Pancreas (tissue), 10 donors: ENCODE measurements at regions not wholly inside any gene's neighbourhood (a gene's known extent, or its start where the extent isn't known, plus 50 kb on each side); places are given as distances from the start of the nearest gene placed in this dataset.
A peak's percentile ranks its signal among the peaks of the same experiment; 100 is the strongest.

Source experiments
- ATAC-seq, 4 donors: fragments of 200-7000 bp; cut with Tn5 transposase; one replicate each; pipeline versions ENCODE4 v1.8.0 to v1.9.1; 2020; ENCODE audit warnings: mild to moderate bottlenecking in 4 of 4, moderate library complexity in 4 of 4
- DNase-seq, 6 donors: peaks; one replicate each; pipeline ENCODE4 v3.0.0-alpha.2; 2020
- FAIRE-seq: peaks from 2 replicates; lab custom pipeline; 2012; peaks lifted over from hg19 to GRCh38; lab: Jason Lieb, UNC
- H3K27ac ChIP-seq, 4 donors: fragments of 200-600 bp; sonication (generic); 1 replicate in 3 of 4; 2 replicates in 1 of 4; pipeline versions ENCODE4 v1.5.0 to v1.8.0; 2020
- H3K27me3 ChIP-seq, 4 donors: fragments of 200-600 bp; one replicate each; pipeline ENCODE4 v1.8.0; 2021
- H3K36me3 ChIP-seq, 3 donors: fragments of 200-600 bp; sonication (generic) in 1 of 3; one replicate each; pipeline versions ENCODE4 v1.5.0 to v1.8.0; 2020 to 2021
- H3K4me1 ChIP-seq, 3 donors: fragments of 200-600 bp; one replicate each; pipeline ENCODE4 v1.8.0; 2021
- H3K4me3 ChIP-seq, 4 donors: fragments of 200-600 bp; sonication (generic) in 2 of 4; one replicate each; pipeline versions ENCODE4 v1.5.0 to v1.8.0; 2020 to 2021
- H3K9me3 ChIP-seq, 4 donors: fragments of 200-600 bp; one replicate each; pipeline ENCODE4 v1.8.0; 2021
- CTCF ChIP-seq, 4 donors: fragments of 200-600 bp; sonication (generic) in 3 of 4; IDR thresholded peaks; one replicate each; pipeline versions ENCODE4 v1.5.0 to v1.8.0; 2021; ENCODE audit warnings: antibody characterized with exemption in 4 of 4
- WGBS, 2 donors: extraction: QIAGEN DNeasy Blood & Tissue Kit; methylation state at CpG; one replicate each; pipeline ENCODE4 v1.1.7; 2013; 5-methylcytosine and 5-hydroxymethylcytosine counted together
- intact Hi-C, 3 donors: fragments of 100-400 bp; cut with DNase I; formaldehyde crosslinking; loops; one replicate each; pipeline versions ENCODE4 v1.11.1 to v1.14.2; 2022
- donor health status: healthy with polysubstance abuse.
- donor health status: DM: no; HTN: no; CAD: no; lungs with moderate emphysema.
- donor health status: DM: no; HTN: no; CAD: no.
- donor health status: control.
- donor health status: control.
- donor health status: Bipolar disorder and iron deficiency.
- donor health status: DM: yes; HTN: yes; CAD: no.
- donor health status: DM: no; HTN: no; CAD: no.
- donor health status: DM: no; HTN: no; CAD: no.
- donor health status: DM: yes; HTN: yes; CAD: no.

DNA sequence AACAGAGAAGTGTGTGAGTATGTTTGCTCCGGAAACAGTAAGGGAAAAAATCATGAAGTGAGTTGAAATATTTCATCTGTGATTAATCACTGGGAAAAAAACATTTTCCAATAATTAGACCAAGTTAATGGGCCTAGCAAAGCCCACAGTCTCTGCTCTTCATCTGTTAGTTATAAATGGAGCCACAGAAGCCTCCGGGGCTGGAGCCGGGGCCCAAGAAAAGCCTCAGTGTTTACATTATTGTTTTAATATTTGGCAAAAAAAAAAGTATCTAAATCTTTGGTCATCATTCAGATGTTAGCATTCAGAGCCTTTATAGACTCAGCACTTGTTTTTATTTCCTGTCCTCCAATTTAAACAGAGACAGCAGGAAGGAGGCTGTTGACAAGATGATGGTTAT is 115.0 kb downstream of the UBE2U start:
- no peaks in the 10 kb centered on the region for H3K36me3 ChIP-seq
- H3K27me3 ChIP-seq: no peaks in the 10 kb centered on the region
- FAIRE-seq: no peak
- DNase-seq: no peak
- no peaks in the 10 kb centered on the region for H3K9me3 ChIP-seq
- no peak for ATAC-seq
- H3K4me3 ChIP-seq: no peak overlapping the region
- no peak overlapping the region for H3K27ac ChIP-seq
- no peak for TF ChIP-seq CTCF (IDR thresholded peaks at IDR 0.05)
- H3K4me1 ChIP-seq: no peaks in the 10 kb centered on the region
- 73 to 87% methylated on average over 3 of the region's 3 CpGs for whole genome bisulfite sequencing, 2 donors
- intact Hi-C loops: no loop called here

DNA sequence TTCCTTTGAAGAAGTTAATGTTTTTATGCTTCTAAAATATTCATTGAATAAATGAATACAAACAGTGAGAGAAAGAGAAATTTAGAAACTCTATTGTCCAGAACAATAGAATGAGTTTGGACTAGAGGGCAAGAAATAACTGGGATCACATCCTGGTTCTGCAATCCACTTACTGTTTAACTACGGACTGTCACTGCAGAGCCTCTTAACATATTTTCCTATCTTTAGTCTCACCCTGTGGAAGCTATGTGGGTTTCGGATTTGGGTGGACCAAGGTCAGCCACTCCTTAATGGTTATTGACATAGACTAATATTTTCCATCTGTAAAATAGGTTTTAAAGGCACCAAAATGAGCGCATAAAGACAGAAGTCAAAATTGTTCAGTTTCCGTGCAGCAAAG is 116.6 kb downstream of the UBE2U start:
- H3K4me1 ChIP-seq: no peaks in the 10 kb centered on the region
- WGBS, 2 donors: 72 to 82% methylated on average over 4 of the region's 4 CpGs
- no peak overlapping the region for H3K4me3 ChIP-seq
- no peak overlapping the region for H3K27ac ChIP-seq
- no peaks in the 10 kb centered on the region for H3K9me3 ChIP-seq
- no peaks in the 10 kb centered on the region for H3K36me3 ChIP-seq
- peak in 3 of 4 donors; percentile 21 to 50 (median 24) for ATAC-seq
- no peak for DNase-seq
- intact Hi-C loops: no loop called here
- no peak for TF ChIP-seq CTCF (IDR thresholded peaks at IDR 0.05)
- H3K27me3 ChIP-seq: no peaks in the 10 kb centered on the region
- no peak for FAIRE-seq

DNA sequence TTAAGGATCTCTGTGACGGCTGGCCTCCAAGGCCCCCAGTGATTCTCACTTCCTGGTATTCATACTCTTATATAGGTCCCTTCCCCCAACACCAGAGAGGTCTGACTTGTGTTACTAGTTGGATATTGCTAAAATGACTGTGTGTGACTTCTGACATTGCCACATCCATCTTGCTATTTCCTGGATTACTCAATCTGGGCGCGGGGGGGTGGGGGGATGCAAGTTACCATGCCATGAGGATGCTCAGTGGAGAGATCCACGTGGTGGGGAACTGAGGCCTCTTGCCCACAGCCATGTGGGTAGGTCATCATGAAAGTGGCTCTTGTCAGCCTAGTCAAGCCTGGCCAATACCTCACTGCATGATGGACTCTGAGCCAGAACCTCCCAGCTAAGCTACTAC is 117.0 kb downstream of the UBE2U start:
- Histone ChIP-seq H3K27me3 (no peaks in the 10 kb centered on the region), H3K9me3 (no peaks in the 10 kb centered on the region), H3K4me3 (no peak overlapping the region), H3K4me1 (no peaks in the 10 kb centered on the region), H3K27ac (no peak overlapping the region), H3K36me3 (no peaks in the 10 kb centered on the region)
- FAIRE-seq (no peak), ATAC-seq (peak in 2 of 4 donors; percentile 35 to 76), DNase-seq (no peak)
- TF ChIP-seq CTCF (IDR thresholded peaks at IDR 0.05): no peak
- intact Hi-C loops: no loop called here
- WGBS, 2 donors: 20 to 34% methylated on average over 4 of the region's 4 CpGs

DNA sequence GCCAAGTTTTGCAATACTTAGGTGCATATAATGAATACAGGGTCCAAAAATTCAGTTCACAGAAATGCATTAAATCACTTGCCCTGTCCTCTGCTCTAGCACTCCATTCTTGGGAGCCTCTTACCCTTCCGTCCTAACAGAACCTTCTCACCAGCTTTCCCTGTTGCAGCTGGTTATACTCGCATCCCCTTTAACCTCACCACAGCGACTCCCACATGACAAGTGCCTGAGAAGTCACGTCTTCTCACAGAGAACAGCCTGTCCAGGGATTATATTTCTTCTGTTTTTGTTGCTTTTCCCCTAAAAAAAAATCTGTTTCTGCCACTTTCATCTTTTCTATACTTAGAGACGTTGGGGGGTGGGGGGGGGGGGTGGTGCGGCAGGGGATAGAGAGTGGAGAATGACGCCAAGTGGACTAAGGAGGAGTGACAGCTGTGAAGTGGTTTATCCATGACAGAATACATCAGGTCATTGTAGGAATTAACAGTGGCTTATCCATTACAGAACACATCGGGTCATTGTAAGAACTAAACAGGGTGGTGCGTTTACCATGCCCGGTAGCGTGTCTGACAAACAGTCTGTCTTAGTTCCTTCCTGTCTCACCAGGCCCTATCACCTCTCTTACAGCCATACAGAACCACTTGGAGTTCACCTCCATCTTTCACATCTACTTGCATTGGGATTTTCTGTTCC is 117.6 kb downstream of the UBE2U start:
- no peak for FAIRE-seq
- H3K4me1 ChIP-seq: no peaks in the 10 kb centered on the region
- H3K9me3 ChIP-seq: no peaks in the 10 kb centered on the region
- no peak overlapping the region for H3K4me3 ChIP-seq
- intact Hi-C loops: no loop called here
- H3K27ac ChIP-seq: no peak overlapping the region
- H3K27me3 ChIP-seq: no peaks in the 10 kb centered on the region
- H3K36me3 ChIP-seq: no peaks in the 10 kb centered on the region
- no peak for DNase-seq
- no peak for ATAC-seq
- TF ChIP-seq CTCF (IDR thresholded peaks at IDR 0.05): no peak
- 81 to 86% methylated on average over 11 of the region's 11 CpGs for WGBS, 2 donors

DNA sequence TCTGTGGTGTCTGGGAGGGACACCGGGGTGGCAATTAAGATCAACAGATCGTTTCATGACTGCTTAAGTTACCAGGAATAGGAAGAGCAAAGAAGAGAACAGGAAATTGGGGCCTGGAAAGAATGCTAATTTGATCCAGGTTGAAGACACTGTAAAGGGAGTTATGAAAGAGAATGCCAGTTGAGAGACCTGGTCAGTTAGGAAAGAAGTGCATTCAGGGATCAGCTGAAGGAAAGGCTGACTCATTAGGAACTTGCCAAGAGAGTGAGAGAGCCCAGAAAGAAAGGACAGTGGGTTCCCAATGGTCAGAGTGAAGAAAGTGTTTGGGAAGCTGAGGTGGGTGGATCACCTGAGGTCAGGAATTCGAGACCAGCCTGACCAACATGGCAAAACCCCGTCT is 119.6 kb downstream of the UBE2U start:
- no peak for TF ChIP-seq CTCF (IDR thresholded peaks at IDR 0.05)
- 67 to 71% methylated on average over 4 of the region's 4 CpGs for WGBS, 2 donors
- Histone ChIP-seq H3K4me1 (no peaks in the 10 kb centered on the region), H3K27me3 (no peaks in the 10 kb centered on the region), H3K4me3 (no peak overlapping the region), H3K36me3 (no peaks in the 10 kb centered on the region), H3K27ac (no peak overlapping the region), H3K9me3 (no peaks in the 10 kb centered on the region)
- intact Hi-C loops: no loop called here
- ATAC-seq: no peak
- no peak for DNase-seq
- FAIRE-seq: no peak
